ENCODE measurements at regions not wholly inside any gene's neighbourhood (a gene's known extent, or its start where the extent isn't known, plus 50 kb on each side); places are given as distances from the start of the nearest gene placed in this dataset.

DNA sequence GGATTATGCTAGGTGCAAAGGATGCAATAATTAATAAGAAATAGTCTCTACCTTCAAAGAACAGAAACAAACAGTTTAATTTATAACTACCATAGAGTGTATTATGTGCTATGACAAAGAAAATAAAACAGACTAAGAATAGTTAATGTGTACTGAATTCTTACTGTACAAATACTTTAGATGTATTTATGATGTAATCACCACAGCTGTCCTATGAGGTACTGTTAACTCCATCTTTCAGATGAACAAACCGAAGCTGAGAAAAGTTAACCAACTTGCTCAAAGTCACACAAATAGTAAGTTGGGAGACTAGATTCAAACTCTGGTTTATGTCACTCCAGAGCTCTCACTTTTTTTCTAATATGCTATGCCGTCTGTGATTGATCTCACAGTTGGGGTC is 77.0 kb upstream of the FGGY start:
- TF ChIP-seq, protein P1, sequence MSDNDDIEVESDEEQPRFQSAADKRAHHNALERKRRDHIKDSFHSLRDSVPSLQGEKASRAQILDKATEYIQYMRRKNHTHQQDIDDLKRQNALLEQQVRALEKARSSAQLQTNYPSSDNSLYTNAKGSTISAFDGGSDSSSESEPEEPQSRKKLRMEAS (IDR thresholded peaks at IDR 0.05) = no peak
- TF ChIP-seq EP300 (IDR thresholded peaks at IDR 0.05; ENCODE audit: borderline replicate concordance) = no peak

DNA sequence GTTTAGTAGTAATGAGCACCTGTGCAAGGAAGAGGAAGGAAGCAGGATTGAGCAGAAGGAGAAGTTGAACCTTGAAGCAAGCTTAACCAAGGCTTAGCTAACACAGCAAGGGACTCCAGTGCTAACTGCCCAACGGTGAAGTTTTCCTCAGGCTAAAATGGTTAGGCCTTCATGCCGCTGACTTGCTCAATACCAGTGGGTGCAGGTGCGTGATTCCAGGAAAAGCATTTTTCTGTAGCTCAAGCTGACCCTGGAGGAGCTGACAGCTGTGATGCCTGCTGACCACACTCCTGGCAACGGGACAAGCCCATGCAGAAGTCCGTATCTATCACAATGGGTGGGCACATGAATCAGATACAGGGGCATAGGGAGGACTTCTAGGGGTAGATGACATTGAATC is 76.5 kb upstream of the FGGY start:
- no peak for TF ChIP-seq YY1 (IDR thresholded peaks at IDR 0.05; ENCODE audit: low read depth)

DNA sequence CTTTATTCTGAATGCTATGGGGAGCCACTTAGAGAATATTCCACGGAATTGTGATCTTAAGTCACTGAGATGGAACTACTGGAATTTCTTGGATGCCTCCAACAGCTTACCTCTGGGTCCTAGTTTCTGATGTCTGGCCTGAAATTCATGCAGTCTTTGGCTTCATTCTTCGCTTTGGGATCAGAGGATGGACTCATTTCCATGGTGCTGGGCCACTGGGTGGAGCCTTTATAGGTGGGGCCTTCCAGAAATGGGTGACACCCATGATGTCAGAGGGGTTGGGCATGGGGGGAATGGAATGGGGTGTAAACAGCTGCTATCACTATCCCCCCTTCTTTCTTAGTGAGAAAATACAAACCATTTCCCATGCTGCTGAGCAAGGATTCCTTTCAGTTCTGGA is 73.7 kb upstream of the FGGY start:
- TF ChIP-seq TEAD4 (IDR thresholded peaks at IDR 0.05) (no peak), YY1 (IDR thresholded peaks at IDR 0.05; ENCODE audit: low read depth) (no peak), EGR1 (IDR thresholded peaks at IDR 0.05) (no peak), EP300 (IDR thresholded peaks at IDR 0.05; ENCODE audit: borderline replicate concordance) (no peak), TAF1 (IDR thresholded peaks at IDR 0.05; ENCODE audit: low read depth) (no peak), FOXM1 (IDR thresholded peaks at IDR 0.05; ENCODE audit: borderline replicate concordance, low read depth) (no peak)
- TF ChIP-seq, protein P2, sequence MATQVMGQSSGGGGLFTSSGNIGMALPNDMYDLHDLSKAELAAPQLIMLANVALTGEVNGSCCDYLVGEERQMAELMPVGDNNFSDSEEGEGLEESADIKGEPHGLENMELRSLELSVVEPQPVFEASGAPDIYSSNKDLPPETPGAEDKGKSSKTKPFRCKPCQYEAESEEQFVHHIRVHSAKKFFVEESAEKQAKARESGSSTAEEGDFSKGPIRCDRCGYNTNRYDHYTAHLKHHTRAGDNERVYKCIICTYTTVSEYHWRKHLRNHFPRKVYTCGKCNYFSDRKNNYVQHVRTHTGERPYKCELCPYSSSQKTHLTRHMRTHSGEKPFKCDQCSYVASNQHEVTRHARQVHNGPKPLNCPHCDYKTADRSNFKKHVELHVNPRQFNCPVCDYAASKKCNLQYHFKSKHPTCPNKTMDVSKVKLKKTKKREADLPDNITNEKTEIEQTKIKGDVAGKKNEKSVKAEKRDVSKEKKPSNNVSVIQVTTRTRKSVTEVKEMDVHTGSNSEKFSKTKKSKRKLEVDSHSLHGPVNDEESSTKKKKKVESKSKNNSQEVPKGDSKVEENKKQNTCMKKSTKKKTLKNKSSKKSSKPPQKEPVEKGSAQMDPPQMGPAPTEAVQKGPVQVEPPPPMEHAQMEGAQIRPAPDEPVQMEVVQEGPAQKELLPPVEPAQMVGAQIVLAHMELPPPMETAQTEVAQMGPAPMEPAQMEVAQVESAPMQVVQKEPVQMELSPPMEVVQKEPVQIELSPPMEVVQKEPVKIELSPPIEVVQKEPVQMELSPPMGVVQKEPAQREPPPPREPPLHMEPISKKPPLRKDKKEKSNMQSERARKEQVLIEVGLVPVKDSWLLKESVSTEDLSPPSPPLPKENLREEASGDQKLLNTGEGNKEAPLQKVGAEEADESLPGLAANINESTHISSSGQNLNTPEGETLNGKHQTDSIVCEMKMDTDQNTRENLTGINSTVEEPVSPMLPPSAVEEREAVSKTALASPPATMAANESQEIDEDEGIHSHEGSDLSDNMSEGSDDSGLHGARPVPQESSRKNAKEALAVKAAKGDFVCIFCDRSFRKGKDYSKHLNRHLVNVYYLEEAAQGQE (IDR thresholded peaks at IDR 0.05; ENCODE audit: low read depth) = no peak
- TF ChIP-seq, protein P3, sequence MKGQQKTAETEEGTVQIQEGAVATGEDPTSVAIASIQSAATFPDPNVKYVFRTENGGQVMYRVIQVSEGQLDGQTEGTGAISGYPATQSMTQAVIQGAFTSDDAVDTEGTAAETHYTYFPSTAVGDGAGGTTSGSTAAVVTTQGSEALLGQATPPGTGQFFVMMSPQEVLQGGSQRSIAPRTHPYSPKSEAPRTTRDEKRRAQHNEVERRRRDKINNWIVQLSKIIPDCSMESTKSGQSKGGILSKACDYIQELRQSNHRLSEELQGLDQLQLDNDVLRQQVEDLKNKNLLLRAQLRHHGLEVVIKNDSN (IDR thresholded peaks at IDR 0.05) = no peak

DNA sequence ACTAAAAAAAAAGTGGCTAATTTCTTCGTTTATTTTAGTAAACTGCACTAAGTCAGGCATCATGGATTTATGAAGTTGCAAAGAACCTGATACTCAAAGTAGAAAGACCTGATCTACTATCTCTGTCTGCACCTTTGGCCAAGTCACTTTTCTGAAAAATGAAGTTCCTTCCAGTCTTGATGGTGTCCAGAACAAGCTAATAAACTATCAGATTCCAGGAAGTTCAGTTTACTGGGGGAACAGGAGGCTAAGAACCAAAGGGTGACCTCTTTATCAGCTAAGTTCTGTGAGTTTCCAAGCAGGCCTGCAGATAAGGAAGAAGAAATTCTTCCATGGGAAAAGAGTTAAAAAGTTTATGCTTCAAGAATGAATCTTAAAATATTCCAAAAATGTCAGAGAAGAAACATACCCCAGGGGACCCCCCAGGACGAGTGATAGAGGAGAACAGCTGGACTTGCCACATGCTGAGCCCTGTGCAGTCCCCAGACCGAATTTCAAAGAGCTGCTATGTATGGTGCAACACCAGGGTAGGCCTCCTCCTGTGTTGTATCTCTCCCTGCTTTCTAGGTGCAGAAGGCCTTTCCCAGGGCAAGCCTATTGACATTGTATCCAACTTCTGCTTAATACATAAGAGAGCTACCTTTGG is 72.8 kb upstream of the FGGY start:
- TF ChIP-seq ZBTB7A (IDR thresholded peaks at IDR 0.05; ENCODE audit: low read depth) (no peak), CREB1 (IDR thresholded peaks at IDR 0.05; ENCODE audit: low read depth) (no peak)

DNA sequence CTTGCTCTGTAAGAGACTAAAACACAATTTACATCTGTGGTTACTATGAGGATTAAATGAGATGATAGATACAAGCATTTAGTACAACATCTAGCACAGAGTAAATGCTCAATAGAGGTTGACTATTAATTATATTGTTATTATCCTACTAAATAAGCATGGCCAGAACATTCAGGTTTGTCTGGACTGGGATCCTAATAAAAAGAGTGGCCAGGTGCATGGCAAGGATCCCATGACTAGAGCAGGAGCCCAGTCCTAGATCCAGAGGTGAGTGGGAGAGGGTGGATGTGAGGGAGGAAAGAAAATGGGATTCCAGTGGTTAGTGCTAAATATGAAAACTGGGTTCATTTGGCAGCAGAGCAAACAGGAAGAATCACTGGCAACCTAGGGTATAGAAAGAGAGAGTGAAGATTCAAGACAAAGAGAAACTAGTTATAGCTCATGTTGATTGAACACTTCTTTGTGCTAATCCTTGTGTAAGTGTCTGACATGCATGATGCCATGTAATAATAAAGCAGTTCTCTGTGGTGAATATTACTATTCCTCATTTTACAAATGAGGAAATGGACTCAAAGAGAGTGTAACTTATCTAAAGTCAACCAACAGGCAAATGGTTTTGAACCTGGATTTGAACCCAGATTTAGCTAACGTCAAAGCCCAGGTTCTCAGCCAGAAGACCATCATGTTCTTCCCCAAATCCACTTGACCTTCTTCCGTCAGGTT is 71.1 kb upstream of the FGGY start:
- TF ChIP-seq NFIC (IDR thresholded peaks at IDR 0.05) = no peak
- TF ChIP-seq, protein P2 (IDR thresholded peaks at IDR 0.05; ENCODE audit: low read depth) = no peak
- TF ChIP-seq, protein P1 (IDR thresholded peaks at IDR 0.05) = no peak

DNA sequence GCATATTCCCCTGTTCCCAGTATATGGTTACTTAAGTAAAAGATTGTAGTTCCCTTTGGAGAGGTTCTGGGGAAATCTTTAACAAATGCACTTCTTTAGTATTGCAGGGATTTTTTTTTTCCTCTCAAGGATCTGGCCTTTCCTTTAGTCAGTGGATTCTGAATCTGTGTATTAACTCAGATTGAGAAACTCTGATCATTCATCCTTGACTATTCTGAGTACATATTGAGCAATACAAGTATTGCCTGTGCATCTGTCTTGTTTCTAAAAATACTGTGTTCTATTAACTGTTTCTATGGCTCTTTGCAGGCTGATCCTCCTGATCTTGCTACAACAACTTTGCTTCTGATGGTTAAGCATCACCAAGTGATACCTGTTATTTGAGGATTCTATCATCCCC is 67.8 kb upstream of the FGGY start:
- TF ChIP-seq YY1 (IDR thresholded peaks at IDR 0.05; ENCODE audit: low read depth) (no peak), CEBPB (IDR thresholded peaks at IDR 0.05) (peak; percentile 76)

DNA sequence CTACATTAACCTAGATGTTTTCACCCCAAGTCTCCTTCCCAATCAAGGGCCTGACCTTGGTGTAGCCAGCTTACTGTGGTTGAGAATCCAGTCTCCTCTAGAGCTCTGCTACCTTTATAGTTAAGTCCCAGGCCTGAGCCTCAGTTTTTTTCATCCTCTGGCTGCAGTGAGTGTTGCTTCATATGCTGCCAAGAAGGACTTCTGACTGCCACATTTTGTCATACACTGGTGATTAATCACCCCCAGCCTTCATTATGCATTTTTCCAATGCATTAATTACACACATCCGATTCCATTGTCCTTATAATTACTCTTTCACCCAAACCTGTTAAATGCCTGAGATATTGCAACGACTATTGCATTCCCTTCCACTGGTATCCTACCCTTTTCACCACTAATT is 66.3 kb upstream of the FGGY start:
- TF ChIP-seq EP300 (IDR thresholded peaks at IDR 0.05; ENCODE audit: borderline replicate concordance) = no peak
- no peak for TF ChIP-seq FOXM1 (IDR thresholded peaks at IDR 0.05; ENCODE audit: borderline replicate concordance, low read depth)
- TF ChIP-seq NFIC (IDR thresholded peaks at IDR 0.05) = no peak
- no peak for TF ChIP-seq EGR1 (IDR thresholded peaks at IDR 0.05)
- TF ChIP-seq, protein P2 (IDR thresholded peaks at IDR 0.05; ENCODE audit: low read depth) = no peak
- no peak for TF ChIP-seq CREB1 (IDR thresholded peaks at IDR 0.05; ENCODE audit: low read depth)
- TF ChIP-seq RAD21 (IDR thresholded peaks at IDR 0.05; ENCODE audit: low read depth) = no peak
- no peak for TF ChIP-seq TEAD4 (IDR thresholded peaks at IDR 0.05)
- TF ChIP-seq, protein P1 (IDR thresholded peaks at IDR 0.05) = no peak
- no peak for TF ChIP-seq YY1 (IDR thresholded peaks at IDR 0.05; ENCODE audit: low read depth)
- no peak for TF ChIP-seq CEBPB (IDR thresholded peaks at IDR 0.05)
- TF ChIP-seq TAF1 (IDR thresholded peaks at IDR 0.05; ENCODE audit: low read depth) = no peak

Measured in Ishikawa (cell line).